ENCODE measurements at regions not wholly inside any gene's neighbourhood (a gene's known extent, or its start where the extent isn't known, plus 50 kb on each side); places are given as distances from the start of the nearest gene placed in this dataset.

DNA sequence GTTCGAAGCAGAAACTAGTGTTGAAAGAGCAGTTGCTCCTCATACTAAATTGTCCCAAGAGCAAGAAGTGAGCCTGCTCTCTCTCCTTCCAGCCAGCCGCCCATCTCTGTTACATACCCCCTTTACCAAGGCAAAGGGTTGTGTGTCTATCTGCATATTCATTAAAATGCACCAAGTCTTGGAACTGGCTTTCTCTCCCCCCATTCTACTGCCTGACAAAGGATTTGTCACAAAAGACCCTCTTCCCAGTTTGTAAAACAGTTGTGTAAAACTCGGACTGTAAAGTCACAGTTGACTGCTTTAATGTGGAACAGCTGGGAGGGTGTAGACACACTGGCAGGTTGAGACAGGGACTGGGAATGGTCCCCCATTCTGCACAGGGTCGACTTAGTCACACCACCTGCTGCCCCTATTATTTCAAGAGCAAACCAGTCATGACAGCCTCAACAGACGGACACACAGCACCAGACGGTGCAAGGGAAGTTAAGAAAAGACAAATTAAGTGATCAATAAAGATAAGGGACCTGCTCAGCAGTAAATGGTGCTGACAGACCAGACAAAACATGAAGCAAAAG is 60.0 kb upstream of the HTATIP2 start:
- H3K36me3 ChIP-seq = no peaks in the 10 kb centered on the region
- no peak overlapping the region for H3K4me3 ChIP-seq
- H3K4me1 ChIP-seq (ENCODE audit: low read depth) = no peaks in the 10 kb centered on the region
- no peak for DNase-seq (ENCODE audit: low read depth in 1 of 2, low spot score in 1 of 2)
- TF ChIP-seq, protein P1, sequence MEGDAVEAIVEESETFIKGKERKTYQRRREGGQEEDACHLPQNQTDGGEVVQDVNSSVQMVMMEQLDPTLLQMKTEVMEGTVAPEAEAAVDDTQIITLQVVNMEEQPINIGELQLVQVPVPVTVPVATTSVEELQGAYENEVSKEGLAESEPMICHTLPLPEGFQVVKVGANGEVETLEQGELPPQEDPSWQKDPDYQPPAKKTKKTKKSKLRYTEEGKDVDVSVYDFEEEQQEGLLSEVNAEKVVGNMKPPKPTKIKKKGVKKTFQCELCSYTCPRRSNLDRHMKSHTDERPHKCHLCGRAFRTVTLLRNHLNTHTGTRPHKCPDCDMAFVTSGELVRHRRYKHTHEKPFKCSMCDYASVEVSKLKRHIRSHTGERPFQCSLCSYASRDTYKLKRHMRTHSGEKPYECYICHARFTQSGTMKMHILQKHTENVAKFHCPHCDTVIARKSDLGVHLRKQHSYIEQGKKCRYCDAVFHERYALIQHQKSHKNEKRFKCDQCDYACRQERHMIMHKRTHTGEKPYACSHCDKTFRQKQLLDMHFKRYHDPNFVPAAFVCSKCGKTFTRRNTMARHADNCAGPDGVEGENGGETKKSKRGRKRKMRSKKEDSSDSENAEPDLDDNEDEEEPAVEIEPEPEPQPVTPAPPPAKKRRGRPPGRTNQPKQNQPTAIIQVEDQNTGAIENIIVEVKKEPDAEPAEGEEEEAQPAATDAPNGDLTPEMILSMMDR (IDR thresholded peaks at IDR 0.05; ENCODE audit: low read depth, low read length) = no peak
- H3K9me3 ChIP-seq (ENCODE audit: low read depth) = no peaks in the 10 kb centered on the region
- peaks cover 6% of the 10 kb centered on the region for H3K27me3 ChIP-seq
- no peak overlapping the region for H3K27ac ChIP-seq

DNA sequence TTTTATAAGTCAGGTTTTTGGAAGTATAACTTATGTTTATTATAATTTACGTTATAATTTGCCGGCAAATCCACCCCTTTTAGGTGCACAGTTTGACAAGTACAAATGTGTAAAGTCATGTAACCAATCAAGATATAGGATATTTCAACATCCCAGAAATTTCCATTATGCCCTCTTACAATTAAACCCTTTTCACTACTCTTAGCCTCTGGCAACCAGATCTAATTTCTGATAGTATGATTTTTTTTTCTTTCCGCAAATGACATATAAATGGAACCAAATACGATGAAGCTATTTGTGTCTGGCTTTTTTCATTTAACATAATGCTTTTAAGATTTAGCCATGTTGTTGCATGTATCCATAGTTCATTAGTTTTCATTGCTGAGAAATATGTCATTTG is 69.5 kb upstream of the HTATIP2 start:
- TF ChIP-seq, protein P1 (IDR thresholded peaks at IDR 0.05; ENCODE audit: low read depth, low read length) = no peak
- Histone ChIP-seq H3K27me3 (no peaks in the 10 kb centered on the region), H3K36me3 (no peaks in the 10 kb centered on the region), H3K9me3 (ENCODE audit: low read depth) (no peaks in the 10 kb centered on the region), H3K4me1 (ENCODE audit: low read depth) (no peaks in the 10 kb centered on the region), H3K27ac (no peak overlapping the region), H3K4me3 (no peak overlapping the region)
- no peak for DNase-seq (ENCODE audit: low read depth in 1 of 2, low spot score in 1 of 2)

DNA sequence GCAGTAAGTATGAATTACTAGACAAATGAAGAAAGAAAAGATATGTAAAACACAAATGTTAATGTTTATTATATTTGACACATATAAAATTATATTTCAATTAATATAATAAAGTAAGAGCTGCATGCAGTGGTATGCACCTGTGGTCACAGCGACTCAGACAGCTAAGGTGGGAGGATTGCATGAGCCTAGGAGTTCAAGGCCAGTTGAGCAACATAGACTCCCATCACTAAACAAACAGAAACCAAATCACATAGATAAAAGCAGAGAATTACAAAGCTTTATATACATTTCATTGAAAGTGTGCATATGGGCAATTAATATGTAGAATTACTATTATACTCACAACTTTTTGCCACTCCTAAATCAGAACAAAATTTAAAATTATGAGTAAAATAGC is 70.0 kb upstream of the HTATIP2 start:
- Histone ChIP-seq H3K4me1 (ENCODE audit: low read depth) (no peaks in the 10 kb centered on the region), H3K9me3 (ENCODE audit: low read depth) (no peaks in the 10 kb centered on the region), H3K4me3 (no peak overlapping the region), H3K36me3 (no peaks in the 10 kb centered on the region), H3K27ac (no peak overlapping the region), H3K27me3 (no peaks in the 10 kb centered on the region)
- TF ChIP-seq, protein P1 (IDR thresholded peaks at IDR 0.05; ENCODE audit: low read depth, low read length) = no peak
- DNase-seq (ENCODE audit: low read depth in 1 of 2, low spot score in 1 of 2) = no peak

- no peak overlapping the region for H3K4me3 ChIP-seq
- no peaks in the 10 kb centered on the region for H3K4me1 ChIP-seq (ENCODE audit: low read depth)
These were observed 73.8 kb upstream of the HTATIP2 start for GRCh38 chr11:20289732-20290131.

GRCh38 chr11:20283475-20283874 is 80.0 kb upstream of the HTATIP2 start:
- H3K4me1 ChIP-seq (ENCODE audit: low read depth) = no peaks in the 10 kb centered on the region
- no peak for DNase-seq (ENCODE audit: low read depth in 1 of 2, low spot score in 1 of 2)
- no peaks in the 10 kb centered on the region for H3K27me3 ChIP-seq
- no peaks in the 10 kb centered on the region for H3K36me3 ChIP-seq
- H3K27ac ChIP-seq = no peak overlapping the region
- TF ChIP-seq, protein P1 (IDR thresholded peaks at IDR 0.05; ENCODE audit: low read depth, low read length) = no peak
- H3K9me3 ChIP-seq (ENCODE audit: low read depth) = no peaks in the 10 kb centered on the region
- no peak overlapping the region for H3K4me3 ChIP-seq

More at GRCh38 chr11:20289732-20290131, 73.8 kb upstream of the HTATIP2 start:
- TF ChIP-seq, protein P1 (IDR thresholded peaks at IDR 0.05; ENCODE audit: low read depth, low read length) = no peak
- Histone ChIP-seq H3K27ac (no peak overlapping the region), H3K9me3 (ENCODE audit: low read depth) (no peaks in the 10 kb centered on the region), H3K27me3 (no peaks in the 10 kb centered on the region), H3K36me3 (no peaks in the 10 kb centered on the region)
- DNase-seq (ENCODE audit: low read depth in 1 of 2, low spot score in 1 of 2) = no peak
